GM20000 (cell line): ENCODE measurements at regions not wholly inside any gene's neighbourhood (a gene's known extent, or its start where the extent isn't known, plus 50 kb on each side); places are given as distances from the start of the nearest gene placed in this dataset.

Source experiments
- DNase-seq: peaks from one replicate; pipeline ENCODE4 v3.0.0; 2012; ENCODE audit warnings: low spot score
- CTCF ChIP-seq: IDR thresholded peaks from 2 replicates; pipeline ENCODE4 v1.5.1; 2012; ENCODE audit warnings: mild to moderate bottlenecking, control low read depth; ENCODE audit errors: extremely low read depth, missing control alignments

- TF ChIP-seq CTCF, result no peak
- no peak for DNase-seq
These were observed 542.1 kb downstream of the PID1 start for GRCh38 chr2:228728961-228729360.

GRCh38 chr2:228725031-228725430 lies 543.5 kb upstream of the SPHKAP start:
- no peak for DNase-seq
- TF ChIP-seq CTCF, result no peak

- no peak for TF ChIP-seq CTCF
These were observed 542.1 kb upstream of the SPHKAP start for GRCh38 chr2:228723599-228723998.

GRCh38 chr2:228722311-228722710 lies 540.8 kb upstream of the SPHKAP start:
- no peak for DNase-seq
- TF ChIP-seq CTCF, result no peak

More at GRCh38 chr2:228723599-228723998, 542.1 kb upstream of the SPHKAP start:
- DNase-seq, result no peak

- DNase-seq, result no peak
- no peak for TF ChIP-seq CTCF
These were observed 539.4 kb upstream of the SPHKAP start for GRCh38 chr2:228720895-228721294.

GRCh38 chr2:228709788-228710371 lies 528.4 kb upstream of the SPHKAP start:
- no peak for DNase-seq
- TF ChIP-seq CTCF, result no peak

- no peak for TF ChIP-seq CTCF
- DNase-seq, result no peak
These were observed 526.4 kb upstream of the SPHKAP start for GRCh38 chr2:228707846-228708245.

- TF ChIP-seq CTCF, result no peak
- no peak for DNase-seq
These were observed 523.8 kb upstream of the SPHKAP start for GRCh38 chr2:228705318-228705717.
